Hepatocyte (in vitro differentiated cells): ENCODE measurements at regions not wholly inside any gene's neighbourhood (a gene's known extent, or its start where the extent isn't known, plus 50 kb on each side); places are given as distances from the start of the nearest gene placed in this dataset.

Source experiments
- DNase-seq: peaks from one replicate; pipeline ENCODE4 v3.0.0-alpha.2; 2016; ENCODE audit warnings: low spot score
- H2AFZ ChIP-seq: fragments of 200-600 bp; sonication (generic); 2 replicates; pipeline ENCODE4 v1.6.0; 2016; ENCODE audit warnings: antibody characterized with exemption, mild to moderate bottlenecking
- H3K27ac ChIP-seq: fragments of 200-600 bp; sonication (generic); 2 replicates; pipeline ENCODE4 v1.5.1; 2016; ENCODE audit warnings: mild to moderate bottlenecking
- H3K27me3 ChIP-seq: fragments of 200-600 bp; sonication (generic); 2 replicates; pipeline ENCODE4 v1.6.1; 2016
- H3K36me3 ChIP-seq: fragments of 200-600 bp; sonication (generic); replicated peaks from 2 replicates; pipeline ENCODE4 v1.5.1; 2016; ENCODE audit warnings: low read depth; ENCODE audit not compliant: insufficient read depth
- H3K4me1 ChIP-seq: fragments of 200-600 bp; sonication (generic); 2 replicates; pipeline ENCODE4 v1.5.1; 2016; ENCODE audit warnings: mild to moderate bottlenecking, moderate library complexity; ENCODE audit not compliant: insufficient read depth
- H3K4me2 ChIP-seq: fragments of 200-600 bp; sonication (generic); 2 replicates; pipeline ENCODE4 v1.6.0; 2016
- H3K4me3 ChIP-seq: fragments of 200-600 bp; sonication (generic); 2 replicates; pipeline ENCODE4 v1.5.1; 2016; ENCODE audit warnings: mild to moderate bottlenecking
- H3K79me2 ChIP-seq: fragments of 200-600 bp; sonication (generic); 2 replicates; pipeline ENCODE4 v1.6.0; 2017; ENCODE audit warnings: mild to moderate bottlenecking
- H3K9me2 ChIP-seq: fragments of 200-600 bp; sonication (generic); replicated peaks from 2 replicates; pipeline ENCODE4 v1.6.0; 2017; ENCODE audit warnings: mild to moderate bottlenecking; ENCODE audit not compliant: insufficient read depth
- H3K9me3 ChIP-seq: fragments of 200-600 bp; sonication (generic); 2 replicates; pipeline ENCODE4 v1.5.1; 2016; ENCODE audit warnings: low read depth, mild to moderate bottlenecking
- H4K20me1 ChIP-seq: fragments of 200-600 bp; sonication (generic); 2 replicates; pipeline ENCODE4 v1.6.0; 2016; ENCODE audit warnings: mild to moderate bottlenecking; ENCODE audit not compliant: insufficient read depth, poor library complexity, severe bottlenecking
- EZH2 ChIP-seq: fragments of 200-600 bp; sonication (generic); IDR thresholded peaks from 2 replicates; pipeline ENCODE4 v1.6.1; 2016; ENCODE audit warnings: antibody characterized with exemption, mild to moderate bottlenecking, borderline replicate concordance
- EZH2phosphoT487 ChIP-seq: fragments of 200-600 bp; sonication (generic); IDR thresholded peaks from one replicate; pipeline ENCODE4 v1.6.1; 2018; ENCODE audit warnings: antibody characterized with exemption, mild to moderate bottlenecking, low read depth, moderate library complexity; ENCODE audit not compliant: unreplicated experiment, severe bottlenecking
- WGBS: methylation state at CpG from one replicate; pipeline ENCODE4 v1.1.6; 2016; ENCODE audit warnings: low lambda C conversion rate; ENCODE audit errors: missing lambda C conversion rate; 5-methylcytosine and 5-hydroxymethylcytosine counted together
- TF ChIP-seq, protein P1 (sequence below): fragments of 200-600 bp; sonication (generic); IDR thresholded peaks from 2 replicates; pipeline ENCODE4 v1.5.1; 2016; ENCODE audit warnings: antibody characterized with exemption, mild to moderate bottlenecking; ENCODE audit not compliant: poor library complexity

DNA sequence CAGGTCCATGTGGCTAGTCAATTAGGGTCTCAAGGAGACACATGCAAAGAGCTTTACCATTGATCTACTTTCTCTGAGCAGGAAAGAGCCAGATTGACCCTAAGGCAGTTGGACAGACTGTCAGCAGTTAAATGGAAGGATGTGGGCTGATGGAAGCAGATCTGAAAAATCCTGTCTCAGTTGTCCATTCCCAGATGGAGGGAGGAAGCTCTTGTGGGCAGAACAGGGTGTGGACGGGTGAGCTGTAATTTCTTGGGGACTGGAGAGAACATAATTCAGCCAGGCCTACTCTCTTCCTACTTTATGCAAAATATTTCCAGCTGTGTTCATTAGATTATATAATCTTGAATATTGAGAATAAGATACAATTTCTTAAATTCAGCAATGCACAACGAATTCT is 163.6 kb downstream of the GNAT3 start:
- no peak overlapping the region for H2AFZ ChIP-seq
- H3K4me1 ChIP-seq, result no peaks in the 10 kb centered on the region
- H3K36me3 ChIP-seq, result no peaks in the 10 kb centered on the region
- no peaks in the 10 kb centered on the region for H3K9me3 ChIP-seq
- no peaks in the 10 kb centered on the region for H3K27me3 ChIP-seq
- H3K4me3 ChIP-seq, result no peak overlapping the region
- no peaks in the 10 kb centered on the region for H3K9me2 ChIP-seq
- H3K4me2 ChIP-seq, result no peak overlapping the region
- DNase-seq, result no peak
- TF ChIP-seq EZH2 (no peak), EZH2phosphoT487 (no peak)
- TF ChIP-seq, protein P1, sequence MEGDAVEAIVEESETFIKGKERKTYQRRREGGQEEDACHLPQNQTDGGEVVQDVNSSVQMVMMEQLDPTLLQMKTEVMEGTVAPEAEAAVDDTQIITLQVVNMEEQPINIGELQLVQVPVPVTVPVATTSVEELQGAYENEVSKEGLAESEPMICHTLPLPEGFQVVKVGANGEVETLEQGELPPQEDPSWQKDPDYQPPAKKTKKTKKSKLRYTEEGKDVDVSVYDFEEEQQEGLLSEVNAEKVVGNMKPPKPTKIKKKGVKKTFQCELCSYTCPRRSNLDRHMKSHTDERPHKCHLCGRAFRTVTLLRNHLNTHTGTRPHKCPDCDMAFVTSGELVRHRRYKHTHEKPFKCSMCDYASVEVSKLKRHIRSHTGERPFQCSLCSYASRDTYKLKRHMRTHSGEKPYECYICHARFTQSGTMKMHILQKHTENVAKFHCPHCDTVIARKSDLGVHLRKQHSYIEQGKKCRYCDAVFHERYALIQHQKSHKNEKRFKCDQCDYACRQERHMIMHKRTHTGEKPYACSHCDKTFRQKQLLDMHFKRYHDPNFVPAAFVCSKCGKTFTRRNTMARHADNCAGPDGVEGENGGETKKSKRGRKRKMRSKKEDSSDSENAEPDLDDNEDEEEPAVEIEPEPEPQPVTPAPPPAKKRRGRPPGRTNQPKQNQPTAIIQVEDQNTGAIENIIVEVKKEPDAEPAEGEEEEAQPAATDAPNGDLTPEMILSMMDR, result no peak
- H3K79me2 ChIP-seq, result no peaks in the 10 kb centered on the region
- H3K27ac ChIP-seq, result no peak overlapping the region
- 81% methylated on average over 2 of the region's 2 CpGs for WGBS
- no peaks in the 10 kb centered on the region for H4K20me1 ChIP-seq

DNA sequence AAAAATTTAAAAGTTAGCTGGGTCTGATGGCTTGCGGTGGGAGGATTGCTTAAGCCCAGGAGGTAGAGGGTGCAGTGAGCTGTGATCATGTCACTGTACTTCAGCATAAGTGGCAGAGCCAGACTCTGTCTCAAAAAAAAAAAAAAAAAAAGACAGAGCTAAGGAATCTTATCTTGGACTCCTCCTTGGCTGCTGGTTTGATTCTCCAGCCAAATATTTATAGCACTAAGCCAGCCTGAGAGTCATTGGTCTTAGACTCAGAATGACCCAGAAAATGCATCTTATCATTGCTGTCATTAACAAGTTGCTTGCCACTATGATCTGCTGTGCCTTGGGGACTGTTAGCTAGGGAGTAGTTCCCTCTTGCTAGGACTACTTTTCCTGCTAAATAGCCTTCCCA is 164.7 kb downstream of the GNAT3 start:
- Histone ChIP-seq H3K79me2 (no peaks in the 10 kb centered on the region), H3K4me1 (no peaks in the 10 kb centered on the region), H3K27me3 (no peaks in the 10 kb centered on the region), H3K9me3 (no peaks in the 10 kb centered on the region), H4K20me1 (no peaks in the 10 kb centered on the region), H3K27ac (no peak overlapping the region), H3K4me2 (no peak overlapping the region), H3K9me2 (no peaks in the 10 kb centered on the region), H3K4me3 (no peak overlapping the region), H3K36me3 (no peaks in the 10 kb centered on the region), H2AFZ (no peak overlapping the region)
- TF ChIP-seq EZH2phosphoT487 (no peak), EZH2 (no peak)
- TF ChIP-seq, protein P1, result no peak
- 89% methylated on average over 1 of the region's 1 CpG for WGBS
- DNase-seq, result no peak

DNA sequence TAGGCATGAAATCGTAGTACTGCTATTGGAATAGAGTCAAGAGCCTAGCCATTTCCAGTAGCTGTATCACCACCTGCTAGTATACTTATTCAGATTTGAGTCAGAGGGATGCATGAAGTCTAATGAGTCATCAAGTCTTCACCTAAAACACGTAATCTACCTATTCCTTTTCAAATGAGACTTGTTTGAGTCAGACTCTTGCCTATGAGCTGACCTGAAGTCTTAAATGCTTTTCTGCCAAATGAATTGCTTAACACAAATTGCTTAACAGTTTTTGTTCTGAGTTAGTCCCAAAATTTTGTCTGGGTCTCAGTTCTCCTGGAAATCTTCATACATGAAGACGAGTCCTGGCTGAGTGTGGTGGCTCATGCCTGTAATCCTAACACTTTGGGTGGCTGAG is 165.2 kb downstream of the GNAT3 start:
- H3K27me3 ChIP-seq, result no peaks in the 10 kb centered on the region

More for the DNA sequence above, 165.2 kb downstream of the GNAT3 start:
- TF ChIP-seq EZH2 (no peak), EZH2phosphoT487 (no peak)
- TF ChIP-seq, protein P1, result no peak
- H3K27ac ChIP-seq, result no peak overlapping the region
- no peak for DNase-seq
- WGBS, result 89% methylated on average over 3 of the region's 3 CpGs
- no peaks in the 10 kb centered on the region for H3K9me2 ChIP-seq
- no peaks in the 10 kb centered on the region for H3K79me2 ChIP-seq
- H2AFZ ChIP-seq, result no peak overlapping the region
- H3K4me2 ChIP-seq, result no peak overlapping the region
- no peaks in the 10 kb centered on the region for H3K4me1 ChIP-seq
- H3K36me3 ChIP-seq, result no peaks in the 10 kb centered on the region
- no peak overlapping the region for H3K4me3 ChIP-seq
- H3K9me3 ChIP-seq, result no peaks in the 10 kb centered on the region
- H4K20me1 ChIP-seq, result no peaks in the 10 kb centered on the region
